Neuronal stem cell (in vitro differentiated cells): ENCODE measurements at regions not wholly inside any gene's neighbourhood (a gene's known extent, or its start where the extent isn't known, plus 50 kb on each side); places are given as distances from the start of the nearest gene placed in this dataset.
A peak's percentile ranks its signal among the peaks of the same experiment; 100 is the strongest.

Experiments
- DNase-seq: peaks from one replicate; pipeline ENCODE4 v3.0.0-alpha.2; 2013; ENCODE audit warnings: low spot score
- H2AFZ ChIP-seq: one replicate; pipeline ENCODE4 v1.6.1; 2013; ENCODE audit warnings: mild to moderate bottlenecking, low read length, inconsistent platforms
- H2AK5ac ChIP-seq: 2 replicates; pipeline ENCODE4 v1.6.1; 2013; ENCODE audit warnings: low read depth, mild to moderate bottlenecking, inconsistent platforms, low read length, moderate library complexity, mixed read lengths
- H2BK120ac ChIP-seq: 2 replicates; pipeline ENCODE4 v1.6.1; 2013; ENCODE audit warnings: low read depth, mild to moderate bottlenecking, inconsistent platforms, low read length, moderate library complexity, mixed read lengths
- H2BK12ac ChIP-seq: one replicate; pipeline ENCODE4 v1.6.1; 2013; ENCODE audit warnings: low read length, inconsistent platforms
- H2BK15ac ChIP-seq: 2 replicates; pipeline ENCODE4 v1.6.1; 2013; ENCODE audit warnings: mild to moderate bottlenecking, low read length, inconsistent platforms, mixed read lengths
- H2BK5ac ChIP-seq: one replicate; pipeline ENCODE4 v1.6.1; 2013; ENCODE audit warnings: inconsistent platforms, mild to moderate bottlenecking, low read length, moderate library complexity
- H3K14ac ChIP-seq: one replicate; pipeline ENCODE4 v1.6.1; 2013; ENCODE audit warnings: low read length, inconsistent platforms
- H3K18ac ChIP-seq: 2 replicates; pipeline ENCODE4 v1.6.1; 2013; ENCODE audit warnings: low read length, inconsistent platforms
- H3K23ac ChIP-seq: 2 replicates; pipeline ENCODE4 v1.6.1; 2013; ENCODE audit warnings: low read depth, mild to moderate bottlenecking, mixed read lengths, low read length, inconsistent platforms; ENCODE audit not compliant: poor library complexity
- H3K27ac ChIP-seq: replicated peaks from 3 replicates; pipeline ENCODE4 v1.5.1; 2013; ENCODE audit warnings: low read length, inconsistent platforms
- H3K27me3 ChIP-seq, 3 experiments: 2 replicates each; pipeline ENCODE4 v1.6.1; 2013; ENCODE audit warnings: low read length in 3 of 3, mild to moderate bottlenecking in 2 of 3, inconsistent platforms in 1 of 3, low read depth in 1 of 3, mixed read lengths in 1 of 3, moderate library complexity in 1 of 3; ENCODE audit not compliant: control insufficient read depth in 3 of 3, insufficient read depth in 3 of 3
- H3K36me3 ChIP-seq, 2 donors: replicated peaks in 1 of 2; 2 replicates each; pipeline ENCODE4 v1.6.1; 2013; ENCODE audit warnings: low read length in 2 of 2; ENCODE audit not compliant: control insufficient read depth in 2 of 2, insufficient read depth in 2 of 2
- H3K4ac ChIP-seq: 2 replicates; pipeline ENCODE4 v1.6.1; 2013; ENCODE audit warnings: inconsistent platforms, mild to moderate bottlenecking, low read length, moderate library complexity
- H3K4me1 ChIP-seq, 2 donors: 1 replicate in 1 of 2; 2 replicates in 1 of 2; pipeline ENCODE4 v1.6.1; 2013; ENCODE audit warnings: low read length in 2 of 2, low read depth in 1 of 2; ENCODE audit not compliant: control insufficient read depth in 2 of 2, insufficient read depth in 1 of 2
- H3K4me2 ChIP-seq: one replicate; pipeline ENCODE4 v1.6.1; 2013; ENCODE audit warnings: mild to moderate bottlenecking, low read length, inconsistent platforms; ENCODE audit not compliant: insufficient read depth, poor library complexity, severe bottlenecking
- H3K4me3 ChIP-seq, 2 donors: 2 replicates each; pipeline ENCODE4 v1.5.1; 2013; ENCODE audit warnings: low read length in 2 of 2, mild to moderate bottlenecking in 2 of 2, inconsistent platforms in 1 of 2, moderate library complexity in 1 of 2
- H3K79me1 ChIP-seq: one replicate; pipeline ENCODE4 v1.6.1; 2013; ENCODE audit warnings: low read depth, mild to moderate bottlenecking, inconsistent platforms, low read length, moderate library complexity
- H3K9ac ChIP-seq: one replicate; pipeline ENCODE4 v1.6.1; 2013; ENCODE audit warnings: mild to moderate bottlenecking, low read depth, low read length, inconsistent platforms; ENCODE audit not compliant: poor library complexity
- H3K9me3 ChIP-seq, 2 donors: replicated peaks in 1 of 2; 2 replicates each; pipeline versions ENCODE3 to v1.6.1; 2013; ENCODE audit warnings: low read length in 2 of 2, mild to moderate bottlenecking in 2 of 2, inconsistent platforms in 1 of 2, low read depth in 1 of 2, mixed read lengths in 1 of 2, moderate library complexity in 1 of 2; ENCODE audit not compliant: control insufficient read depth in 2 of 2, insufficient read depth in 1 of 2
- H4K8ac ChIP-seq: one replicate; pipeline ENCODE4 v1.6.1; 2013; ENCODE audit warnings: low read depth, mild to moderate bottlenecking, inconsistent platforms, low read length, moderate library complexity
- H4K91ac ChIP-seq: one replicate; pipeline ENCODE4 v1.6.1; 2013; ENCODE audit warnings: low read length, low read depth, mild to moderate bottlenecking, inconsistent platforms; ENCODE audit not compliant: poor library complexity
- WGBS, 2 donors: extraction: QIAGEN DNeasy Blood & Tissue Kit; methylation state at CpG; one replicate each; pipeline ENCODE4 v1.1.7; 2013; ENCODE audit warnings: missing lambda C conversion rate in 2 of 2, mixed read lengths in 1 of 2; ENCODE audit not compliant: insufficient read length in 2 of 2, insufficient replicate concordance in 1 of 2; ENCODE audit errors: extremely low coverage in 2 of 2; 5-methylcytosine and 5-hydroxymethylcytosine counted together

- H3K23ac ChIP-seq = no peak overlapping the region
- no peak overlapping the region for H3K4me2 ChIP-seq
- H2AK5ac ChIP-seq = no peak overlapping the region
- no peaks in the 10 kb centered on the region for H3K9me3 ChIP-seq
- H4K8ac ChIP-seq = no peak overlapping the region
- no peak overlapping the region for H2AFZ ChIP-seq
- no peaks in the 10 kb centered on the region for H3K79me1 ChIP-seq
- no peak for DNase-seq
- H3K18ac ChIP-seq = no peak overlapping the region
- H3K36me3 ChIP-seq = no peaks in the 10 kb centered on the region
- no peak overlapping the region for H3K4ac ChIP-seq
- no peak overlapping the region for H2BK120ac ChIP-seq
- no peak overlapping the region for H2BK5ac ChIP-seq
- no peak overlapping the region for H2BK15ac ChIP-seq
- H2BK12ac ChIP-seq = no peak overlapping the region
- no peaks in the 10 kb centered on the region for H3K27me3 ChIP-seq
- H4K91ac ChIP-seq = no peak overlapping the region
- H3K27ac ChIP-seq = no peak overlapping the region
- WGBS, 2 donors = no CpG with 5 or more reads among the region's 2 CpGs
- no peak overlapping the region for H3K9ac ChIP-seq
- no peak overlapping the region for H3K14ac ChIP-seq
- no peak overlapping the region for H3K4me3 ChIP-seq
- peaks cover 20 to 27% of the 10 kb centered on the region in 2 donors for H3K4me1 ChIP-seq
Observed at GRCh38 chr2:201977651-201978050, 56.0 kb upstream of the FZD7 start.

- Histone ChIP-seq H2AK5ac (no peak overlapping the region), H2BK15ac (no peak overlapping the region), H3K4me3 (no peak overlapping the region), H3K23ac (no peak overlapping the region), H3K27ac (no peak overlapping the region), H3K36me3 (no peaks in the 10 kb centered on the region), H3K4me1 (peaks cover 19 to 25% of the 10 kb centered on the region in 2 donors), H2BK12ac (no peak overlapping the region), H3K4ac (no peak overlapping the region), H2BK5ac (no peak overlapping the region), H3K4me2 (no peak overlapping the region), H3K9me3 (no peaks in the 10 kb centered on the region), H3K79me1 (no peaks in the 10 kb centered on the region), H2BK120ac (no peak overlapping the region), H4K8ac (no peak overlapping the region), H3K9ac (no peak overlapping the region), H3K27me3 (no peaks in the 10 kb centered on the region), H4K91ac (no peak overlapping the region), H2AFZ (no peak overlapping the region), H3K14ac (no peak overlapping the region), H3K18ac (no peak overlapping the region)
- DNase-seq = no peak
- WGBS, 2 donors = no CpG with 5 or more reads among the region's 4 CpGs
Observed at GRCh38 chr2:201978333-201978732, 55.3 kb upstream of the FZD7 start.

- H3K4ac ChIP-seq = no peak overlapping the region
- no peak overlapping the region for H3K27ac ChIP-seq
- H3K27me3 ChIP-seq = no peaks in the 10 kb centered on the region
- no peak overlapping the region for H2BK12ac ChIP-seq
- H4K91ac ChIP-seq = no peak overlapping the region
- no peak overlapping the region for H3K4me3 ChIP-seq
- peak overlapping the region; percentile 65 for H2BK15ac ChIP-seq
- no peak overlapping the region for H3K4me2 ChIP-seq
- no peaks in the 10 kb centered on the region for H3K36me3 ChIP-seq
- no peak overlapping the region for H2BK5ac ChIP-seq
- H2AFZ ChIP-seq = no peak overlapping the region
- H2AK5ac ChIP-seq = no peak overlapping the region
- H3K23ac ChIP-seq = no peak overlapping the region
- H3K9ac ChIP-seq = peak overlapping the region; percentile 33
- H3K79me1 ChIP-seq = no peaks in the 10 kb centered on the region
- no peak for DNase-seq
- peaks cover 22 to 28% of the 10 kb centered on the region in 2 donors for H3K4me1 ChIP-seq
- peak overlapping the region; percentile 44 for H3K18ac ChIP-seq
- H3K14ac ChIP-seq = no peak overlapping the region
- WGBS, 2 donors = 100% methylated on average over 2 of the region's 4 CpGs; no CpG with 5 or more reads in 1 of the 2 donors
- no peak overlapping the region for H2BK120ac ChIP-seq
- H3K9me3 ChIP-seq = no peaks in the 10 kb centered on the region
- H4K8ac ChIP-seq = no peak overlapping the region
Observed at GRCh38 chr2:201978986-201979385, 54.7 kb upstream of the FZD7 start.

- H3K27ac ChIP-seq = no peak overlapping the region
- peak overlapping the region; percentile 15 for H2AFZ ChIP-seq
- no CpG with 5 or more reads among the region's 8 CpGs for WGBS, 2 donors
- H2BK5ac ChIP-seq = no peak overlapping the region
- peaks cover 27 to 30% of the 10 kb centered on the region in 2 donors for H3K4me1 ChIP-seq
- no peak overlapping the region for H3K23ac ChIP-seq
- DNase-seq = no peak
- no peak overlapping the region for H2BK15ac ChIP-seq
- H4K91ac ChIP-seq = no peak overlapping the region
- no peak overlapping the region for H3K9ac ChIP-seq
- no peak overlapping the region for H3K4ac ChIP-seq
- no peak overlapping the region for H2BK12ac ChIP-seq
- H3K27me3 ChIP-seq = no peaks in the 10 kb centered on the region
- peak overlapping the region; percentile 4 for H3K18ac ChIP-seq
- H2AK5ac ChIP-seq = no peak overlapping the region
- no peaks in the 10 kb centered on the region for H3K36me3 ChIP-seq
- no peak overlapping the region for H3K14ac ChIP-seq
- no peak overlapping the region for H3K4me2 ChIP-seq
- H2BK120ac ChIP-seq = no peak overlapping the region
- H4K8ac ChIP-seq = no peak overlapping the region
- no peaks in the 10 kb centered on the region for H3K9me3 ChIP-seq
- no peaks in the 10 kb centered on the region for H3K79me1 ChIP-seq
- no peak overlapping the region for H3K4me3 ChIP-seq
Observed at GRCh38 chr2:201980389-201980821, 53.2 kb upstream of the FZD7 start.
